NCI-H526 (cell line): ENCODE measurements at regions not wholly inside any gene's neighbourhood (a gene's known extent, or its start where the extent isn't known, plus 50 kb on each side); places are given as distances from the start of the nearest gene placed in this dataset.

Source experiments
- DNase-seq, 2 experiments: peaks; one replicate each; lab custom pipeline; 2025; lab: John Stamatoyannopoulos, UW

DNA sequence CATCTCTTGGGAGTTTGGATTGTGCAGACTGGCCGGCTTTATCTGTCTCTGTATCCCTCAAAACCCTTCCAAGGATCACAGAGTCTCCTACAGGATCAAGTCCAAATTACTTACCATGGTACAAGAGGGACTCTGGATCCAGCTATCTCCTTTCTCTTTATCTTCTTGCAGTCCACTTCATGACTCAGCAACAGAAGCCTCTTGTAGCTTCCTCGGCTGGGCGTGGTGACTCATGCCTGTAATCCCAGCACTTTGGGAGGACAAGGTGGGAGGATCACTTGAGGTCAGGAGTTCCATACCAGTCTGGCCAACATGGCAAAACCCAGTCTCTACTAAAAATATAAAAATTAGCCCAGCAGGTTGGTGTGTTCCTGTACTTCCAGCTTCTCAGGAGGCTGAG is 189.7 kb downstream of the BCAT1 start:
- DNase-seq: no peak

DNA sequence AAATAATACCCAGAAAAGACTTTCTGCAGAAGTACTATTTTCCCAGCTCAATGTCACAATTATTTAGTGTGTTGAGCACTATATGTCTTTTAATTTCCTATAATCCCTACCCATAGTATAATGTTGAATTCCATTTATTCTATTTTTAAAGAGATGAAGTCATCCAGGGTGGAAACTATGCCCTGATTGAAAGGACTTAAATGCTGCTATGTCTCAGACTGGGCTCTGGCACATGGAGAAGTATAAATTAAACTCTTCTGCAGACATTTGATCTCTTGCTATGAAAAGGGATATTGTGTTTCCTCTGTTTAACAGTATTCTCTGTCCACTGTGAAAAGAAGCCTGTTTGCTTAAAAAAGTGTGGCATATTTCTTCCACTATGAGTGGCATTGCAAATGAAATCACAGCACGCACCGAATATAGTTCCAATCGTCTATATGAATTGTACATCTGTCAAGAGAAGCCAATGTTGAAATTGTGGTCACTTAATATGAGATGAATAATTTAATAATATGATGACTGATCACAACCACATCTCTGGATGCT is 192.3 kb downstream of the BCAT1 start:
- DNase-seq: no peak

- no peak for DNase-seq
Measured at GRCh38 chr12:24754690-24755638, 193.9 kb downstream of the BCAT1 start.

- no peak for DNase-seq
Measured at GRCh38 chr12:24752763-24753462, 196.0 kb downstream of the BCAT1 start.

DNA sequence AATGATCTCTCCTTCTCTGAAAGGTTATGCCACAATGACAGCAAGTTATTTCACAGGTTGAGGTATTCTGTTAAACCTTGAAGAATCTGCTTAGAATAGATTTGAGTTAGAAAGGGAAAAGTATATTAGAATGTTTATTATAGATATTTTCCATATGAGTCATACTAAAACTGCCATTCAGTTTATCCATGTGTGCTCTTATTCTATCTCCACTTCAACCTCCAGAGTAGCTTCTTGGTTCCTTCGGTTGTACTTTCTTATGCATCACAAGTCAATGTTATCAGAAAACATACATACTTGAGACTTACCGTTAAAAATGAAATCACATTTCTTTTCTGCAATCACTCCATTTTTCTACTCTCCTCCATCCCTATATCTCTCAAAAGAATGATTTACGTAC is 197.7 kb downstream of the BCAT1 start:
- DNase-seq: no peak

DNA sequence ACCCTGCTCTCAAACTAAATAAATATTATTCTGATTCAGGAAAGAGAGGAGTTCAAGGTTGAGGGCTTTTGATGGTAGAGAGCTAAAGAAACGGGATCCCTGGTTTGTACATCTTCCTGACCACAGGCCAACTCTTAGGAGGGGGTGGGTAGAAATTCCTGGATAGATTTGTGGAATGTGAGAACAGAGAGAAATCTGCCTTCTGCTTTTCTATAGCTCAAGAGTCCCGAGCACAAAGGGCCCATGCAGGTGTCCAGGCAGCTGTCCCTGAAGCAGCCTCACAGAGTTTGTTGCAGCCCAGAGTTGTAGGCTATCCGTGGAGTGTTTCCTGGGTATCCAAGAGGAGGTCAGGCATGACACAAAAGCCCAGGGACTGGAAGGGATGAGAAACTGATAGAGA is 198.6 kb downstream of the BCAT1 start:
- no peak for DNase-seq

DNA sequence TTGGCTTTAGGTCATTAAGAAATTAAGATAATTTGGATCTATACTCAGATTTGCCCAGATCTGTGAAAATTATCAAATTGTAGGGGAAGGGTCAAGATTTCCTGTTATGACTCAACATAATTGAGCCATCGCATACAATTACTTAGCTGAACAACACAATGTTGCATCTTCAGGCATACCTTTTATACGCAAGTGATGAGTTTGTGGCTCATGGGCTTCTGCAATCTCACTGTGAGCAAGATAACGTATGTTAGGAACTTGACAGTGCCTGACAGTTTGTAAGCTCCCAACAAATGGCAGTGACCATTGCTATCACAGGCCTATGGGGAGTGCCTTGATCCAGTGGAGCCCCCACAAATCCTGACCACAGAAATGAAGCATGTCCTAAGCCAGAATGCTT is 199.7 kb downstream of the BCAT1 start:
- DNase-seq: no peak

- no peak for DNase-seq
Measured at GRCh38 chr12:24748326-24748725, 200.6 kb downstream of the BCAT1 start.

- DNase-seq: no peak
Measured at GRCh38 chr12:24746864-24747263, 202.0 kb downstream of the BCAT1 start.

DNA sequence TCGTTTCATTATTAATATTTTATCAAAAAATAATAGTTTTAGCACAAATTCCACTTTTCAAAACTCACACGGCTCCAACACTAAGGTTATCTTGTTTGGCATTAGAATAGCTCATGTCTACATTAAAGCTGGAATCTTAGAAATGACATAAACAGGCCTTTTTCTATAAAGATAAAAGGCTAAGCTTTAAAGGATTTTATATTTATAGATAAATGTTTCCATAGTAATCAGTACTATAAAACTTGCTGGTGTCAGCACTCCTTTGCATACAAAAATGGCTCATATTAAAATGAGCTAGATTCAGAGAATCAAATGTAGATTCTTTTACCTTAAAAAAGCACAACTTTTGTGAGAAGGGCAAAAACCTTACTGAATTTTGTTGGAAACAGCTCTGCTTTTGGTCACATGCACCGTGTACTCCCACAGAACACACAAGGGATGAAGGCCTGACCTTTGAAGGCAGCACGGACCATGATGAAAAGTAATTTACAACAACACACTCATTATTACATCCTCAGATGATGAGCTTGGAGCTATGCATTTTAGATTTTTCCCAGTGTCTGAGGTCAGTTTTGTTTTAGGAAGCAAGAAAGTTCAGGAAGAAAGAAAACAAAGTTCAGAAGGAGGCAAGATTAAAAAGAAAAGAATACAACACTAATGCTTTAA is 202.8 kb downstream of the BCAT1 start:
- DNase-seq: no peak

GRCh38 chr12:24743941-24744793 is 204.7 kb downstream of the BCAT1 start:
- no peak for DNase-seq

DNA sequence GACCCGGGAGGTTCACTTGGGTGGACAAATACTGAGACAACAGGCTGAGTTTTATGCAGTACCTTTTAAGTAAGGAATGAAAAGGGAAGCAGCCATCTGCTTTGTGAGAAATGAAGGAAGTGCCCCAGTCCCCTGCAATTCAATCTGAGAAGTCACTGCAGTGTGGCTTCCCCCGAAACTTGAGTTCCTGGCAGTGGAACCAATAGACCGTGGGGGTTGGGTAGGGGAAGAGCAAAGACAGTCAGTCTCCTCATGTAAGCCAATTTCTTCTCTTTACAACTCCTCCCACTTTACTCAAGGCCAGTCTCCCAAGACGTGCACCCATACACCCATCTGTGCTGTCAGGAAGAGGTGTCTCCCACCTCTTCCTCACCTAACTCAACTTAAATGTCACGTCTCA is 206.5 kb downstream of the BCAT1 start:
- DNase-seq: no peak

DNA sequence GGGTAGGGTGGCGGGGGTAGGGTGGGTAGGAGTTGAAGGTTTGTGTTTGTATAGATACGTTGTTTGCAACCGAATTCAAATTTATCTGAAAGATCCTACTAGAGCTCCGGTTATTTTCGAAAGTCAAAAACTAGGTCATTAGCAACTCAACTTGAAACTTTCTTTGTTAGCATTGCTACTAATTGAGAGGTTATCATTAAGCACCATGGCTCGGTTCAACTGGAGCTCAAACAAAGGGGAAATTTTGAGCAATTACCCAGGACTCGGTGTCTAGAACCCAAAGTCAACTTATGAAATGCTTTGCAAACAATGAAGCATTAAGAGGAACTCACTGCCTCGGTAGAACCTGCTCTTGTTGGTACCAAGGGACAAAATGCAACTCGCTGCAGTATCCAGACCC is 207.7 kb downstream of the BCAT1 start:
- no peak for DNase-seq

DNA sequence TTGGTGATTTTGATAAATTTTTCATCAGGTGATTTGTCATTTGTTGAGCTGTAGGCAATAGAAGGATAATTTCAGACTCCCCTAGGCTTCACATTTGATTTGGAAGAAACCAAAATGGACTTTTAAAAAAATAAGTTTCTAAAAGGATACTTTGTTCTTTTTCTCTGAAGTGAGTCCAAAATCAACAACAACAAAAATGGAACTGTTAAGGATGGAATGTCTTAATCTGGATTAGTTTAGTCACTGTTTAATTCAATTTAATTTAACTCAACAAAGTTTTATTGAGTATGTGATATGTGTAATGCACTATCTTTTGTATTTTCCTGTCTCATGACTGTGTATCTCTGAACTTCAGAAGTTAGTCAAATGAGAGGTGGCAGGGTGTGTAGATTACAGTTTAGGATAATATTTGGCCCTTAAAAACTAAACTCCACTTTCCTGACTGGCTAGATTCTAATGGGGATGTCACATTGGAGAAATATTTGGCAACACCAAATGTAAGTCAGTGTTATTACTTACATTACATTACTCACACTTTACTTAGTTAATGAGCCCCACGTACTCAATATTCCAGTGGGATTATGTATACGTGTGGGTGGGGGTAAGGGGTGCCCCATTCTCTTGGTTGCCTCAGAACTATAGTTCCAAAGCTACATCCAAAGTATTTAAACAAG is 209.7 kb downstream of the BCAT1 start:
- no peak for DNase-seq

DNA sequence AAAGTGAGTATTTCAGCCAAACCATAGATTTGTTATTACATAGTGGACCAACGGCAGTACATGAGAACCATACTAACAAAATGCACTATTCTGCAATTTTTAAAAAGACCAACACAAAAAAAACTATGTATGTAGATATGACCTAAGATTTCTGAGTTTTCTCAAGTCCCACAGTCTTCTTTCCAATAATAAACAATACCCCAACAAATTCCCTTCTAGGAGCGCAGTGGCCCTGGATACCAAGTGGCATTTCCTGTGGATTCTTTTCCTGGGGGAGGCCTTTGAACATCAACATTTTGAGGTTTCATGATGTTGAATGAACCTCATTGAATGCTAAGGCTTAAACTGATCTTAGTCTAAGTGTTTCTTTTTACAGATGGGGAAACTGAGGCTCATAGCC is 210.5 kb downstream of the BCAT1 start:
- no peak for DNase-seq

DNA sequence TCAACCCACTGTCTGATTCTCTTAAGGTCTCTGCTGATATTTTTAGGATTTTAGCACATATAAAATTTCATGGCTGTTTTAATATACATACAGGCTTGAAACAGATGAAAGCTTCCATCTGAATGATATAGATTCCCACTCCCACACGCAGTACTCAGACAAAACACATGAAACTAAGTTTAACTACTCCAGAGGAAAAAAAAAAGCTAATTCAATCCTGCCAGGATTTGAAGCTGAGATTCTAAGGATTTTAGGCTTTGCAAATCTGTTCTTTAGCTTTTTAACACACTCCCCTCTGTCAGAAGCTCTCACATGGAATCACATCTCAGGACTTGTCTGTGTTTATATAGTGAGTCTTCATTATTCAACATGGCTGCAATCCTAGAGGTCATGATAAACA is 217.3 kb downstream of the BCAT1 start:
- no peak for DNase-seq

GRCh38 chr12:24730489-24730896 is 218.4 kb downstream of the BCAT1 start:
- no peak for DNase-seq

GRCh38 chr12:24728826-24729225 is 220.1 kb downstream of the BCAT1 start:
- no peak for DNase-seq

GRCh38 chr12:24728366-24728765 is 220.5 kb downstream of the BCAT1 start:
- peak in 1 of 2 experiments; percentile 30 for DNase-seq

DNA sequence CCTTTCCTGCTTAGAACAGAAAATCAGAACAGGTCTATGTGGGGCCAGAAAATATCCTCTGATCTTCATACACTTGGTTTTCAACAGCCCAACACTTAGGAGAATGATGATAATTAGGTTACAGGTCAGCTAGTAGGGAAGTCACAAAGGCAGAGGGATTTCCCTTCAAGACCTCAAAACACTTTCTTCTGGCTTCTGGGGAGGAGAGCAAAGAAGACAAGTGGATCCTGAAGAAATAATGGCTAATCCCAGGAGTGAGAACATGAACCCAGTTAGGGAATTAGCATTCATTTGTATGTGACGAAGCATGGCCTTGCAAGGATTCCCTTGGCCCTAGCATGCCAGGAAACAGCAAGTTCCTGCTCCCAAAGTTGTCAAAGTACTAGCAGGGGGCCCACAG is 223.3 kb downstream of the BCAT1 start:
- no peak for DNase-seq

DNA sequence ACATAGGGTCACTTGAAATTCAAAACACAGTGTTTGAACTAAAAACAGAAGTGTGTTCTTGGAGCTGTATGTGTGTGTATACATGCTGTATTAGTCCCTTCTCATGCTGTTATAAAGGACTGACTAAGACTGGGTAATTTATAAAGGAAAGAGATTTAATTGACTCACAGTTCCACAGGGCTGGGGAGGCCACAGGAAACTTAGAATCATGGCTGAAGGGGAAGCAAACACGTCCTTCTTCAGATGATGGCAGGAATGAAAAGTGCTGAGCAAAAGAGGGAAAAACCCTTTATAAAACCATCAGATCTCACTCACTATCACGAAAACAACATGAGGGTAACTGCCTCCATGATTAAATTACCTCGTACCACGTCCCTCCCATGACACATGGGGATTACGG is 224.1 kb downstream of the BCAT1 start:
- no peak for DNase-seq
